Keratinocyte (primary cell): ENCODE measurements at regions not wholly inside any gene's neighbourhood (a gene's known extent, or its start where the extent isn't known, plus 50 kb on each side); places are given as distances from the start of the nearest gene placed in this dataset.
"Not testable (repeated sequence)": the region's sequence is repeated elsewhere in the genome, so short reads cannot be mapped to it uniquely, and the experiment has no call there.

Experiments used
- DNase-seq: peaks from one replicate; pipeline ENCODE4 v3.0.0-alpha.2; 2011; ENCODE audit warnings: low read depth, missing footprints, low spot score
- FAIRE-seq: peaks from 2 replicates; lab custom pipeline; 2011; peaks lifted over from hg19 to GRCh38; lab: Jason Lieb, UNC
- H2AFZ ChIP-seq: 2 replicates; pipeline ENCODE4 v1.6.0; 2012; ENCODE audit warnings: low read length, control low read depth, inconsistent platforms; ENCODE audit not compliant: control insufficient read depth
- H3K27ac ChIP-seq: 2 replicates; pipeline ENCODE4 v1.5.1; 2011; ENCODE audit warnings: low read length; ENCODE audit not compliant: control insufficient read depth, insufficient read depth
- H3K27me3 ChIP-seq: 3 replicates; pipeline ENCODE4 v1.6.0; 2011; ENCODE audit warnings: low read length; ENCODE audit not compliant: control insufficient read depth, insufficient read depth; ENCODE audit errors: extremely low read depth
- H3K36me3 ChIP-seq, 2 experiments: 2 replicates in 1 of 2; 3 replicates in 1 of 2; pipeline ENCODE4 v1.5.1; 2011; ENCODE audit warnings: low read length in 2 of 2, mild to moderate bottlenecking in 1 of 2; ENCODE audit not compliant: control insufficient read depth in 2 of 2, insufficient read depth in 2 of 2; ENCODE audit errors: extremely low read depth in 1 of 2
- H3K4me1 ChIP-seq: 3 replicates; pipeline ENCODE4 v1.5.1; 2011; ENCODE audit warnings: low read length; ENCODE audit not compliant: control insufficient read depth, insufficient read depth; ENCODE audit errors: extremely low read depth
- H3K4me2 ChIP-seq: 3 replicates; pipeline ENCODE4 v1.6.0; 2011; ENCODE audit warnings: low read depth, low read length; ENCODE audit not compliant: control insufficient read depth, insufficient read depth; ENCODE audit errors: extremely low read depth
- H3K4me3 ChIP-seq, 3 experiments: fragments of 200-600 bp in 1 of 3; sonication (generic) in 1 of 3; 2 replicates in 2 of 3; 3 replicates in 1 of 3; pipeline ENCODE4 v1.5.1; 2011 to 2016; ENCODE audit warnings: low read length in 3 of 3, mild to moderate bottlenecking in 3 of 3, control low read depth in 2 of 3, inconsistent platforms in 1 of 3, low read depth in 1 of 3, mixed read lengths in 1 of 3, mixed run types in 1 of 3, moderate library complexity in 1 of 3; ENCODE audit not compliant: control insufficient read depth in 2 of 3, insufficient read depth in 2 of 3; ENCODE audit errors: extremely low read depth in 1 of 3
- H3K79me2 ChIP-seq: 2 replicates; pipeline ENCODE4 v1.6.0; 2012; ENCODE audit warnings: low read length; ENCODE audit not compliant: control insufficient read depth, insufficient read depth
- H3K9ac ChIP-seq: 3 replicates; pipeline ENCODE4 v1.6.0; 2011; ENCODE audit warnings: low read length; ENCODE audit not compliant: control insufficient read depth, insufficient read depth; ENCODE audit errors: extremely low read depth
- H3K9me1 ChIP-seq: 3 replicates; pipeline ENCODE4 v1.6.0; 2011; ENCODE audit warnings: low read length; ENCODE audit not compliant: control insufficient read depth, insufficient read depth; ENCODE audit errors: extremely low read depth
- H3K9me3 ChIP-seq: 2 replicates; pipeline ENCODE4 v1.5.1; 2012; ENCODE audit warnings: low read depth, low read length; ENCODE audit not compliant: control insufficient read depth
- H4K20me1 ChIP-seq: 3 replicates; pipeline ENCODE4 v1.6.0; 2011; ENCODE audit warnings: low read length; ENCODE audit not compliant: control insufficient read depth, insufficient read depth; ENCODE audit errors: extremely low read depth
- CTCF ChIP-seq, 3 experiments: IDR thresholded peaks in 1 of 3; conservative IDR thresholded peaks in 1 of 3; optimal IDR thresholded peaks in 1 of 3; 2 replicates in 2 of 3; 3 replicates in 1 of 3; pipeline versions ENCODE3 to v1.5.1; 2011; ENCODE audit warnings: low read length in 3 of 3, mild to moderate bottlenecking in 3 of 3, moderate library complexity in 2 of 3, control low read depth in 1 of 3, inconsistent platforms in 1 of 3; ENCODE audit not compliant: insufficient read depth in 2 of 3; ENCODE audit errors: extremely low read depth in 1 of 3
- EZH2 ChIP-seq: IDR thresholded peaks from one replicate; pipeline ENCODE4 v1.6.1; 2012; ENCODE audit warnings: inconsistent platforms, mild to moderate bottlenecking, low read length, moderate library complexity
- dilution Hi-C: fragments of 300-500 bp; cut with MboI; formaldehyde crosslinking; loops from one replicate; pipeline ENCODE4 v1.7.0; 2020; ENCODE audit warnings: low sequenced_read_pairs; ENCODE audit not compliant: extremely low pct_ligation_motif_present

GRCh38 chr2:186425576-186425975, 60.5 kb upstream of the ZC3H15 start:
- H3K4me2 ChIP-seq: no peak overlapping the region
- H2AFZ ChIP-seq: no peak overlapping the region
- H3K4me3 ChIP-seq: no peak overlapping the region
- H3K9me1 ChIP-seq: no peaks in the 10 kb centered on the region
- H3K9ac ChIP-seq: no peak overlapping the region
- no peaks in the 10 kb centered on the region for H3K9me3 ChIP-seq
- no peak for FAIRE-seq
- no peak for DNase-seq
- TF ChIP-seq CTCF (optimal IDR thresholded peaks at IDR 0.05 in 1 of 3, IDR thresholded peaks at IDR 0.05 in 1 of 3, conservative IDR thresholded peaks at IDR 0.05 in 1 of 3; ENCODE audit: extremely low read depth in 1 of 3, insufficient read depth in 2 of 3, low read length in 3 of 3) (no peak), EZH2 (no peak)
- H3K36me3 ChIP-seq: no peaks in the 10 kb centered on the region
- H4K20me1 ChIP-seq: no peaks in the 10 kb centered on the region
- no peaks in the 10 kb centered on the region for H3K27me3 ChIP-seq
- H3K27ac ChIP-seq: no peak overlapping the region
- peaks cover 4% of the 10 kb centered on the region for H3K4me1 ChIP-seq
- dilution Hi-C loops: no loop called here
- H3K79me2 ChIP-seq: no peaks in the 10 kb centered on the region

GRCh38 chr2:186426153-186427016, 59.7 kb upstream of the ZC3H15 start:
- Histone ChIP-seq H3K9me1 (no peaks in the 10 kb centered on the region), H3K9ac (no peak overlapping the region), H3K4me3 (no peak overlapping the region), H2AFZ (no peak overlapping the region), H3K27me3 (no peaks in the 10 kb centered on the region), H4K20me1 (no peaks in the 10 kb centered on the region), H3K36me3 (no peaks in the 10 kb centered on the region), H3K4me2 (no peak overlapping the region), H3K9me3 (no peaks in the 10 kb centered on the region), H3K27ac (no peak overlapping the region), H3K79me2 (no peaks in the 10 kb centered on the region), H3K4me1 (peaks cover 4% of the 10 kb centered on the region)
- dilution Hi-C loops: no loop called here
- TF ChIP-seq CTCF (optimal IDR thresholded peaks at IDR 0.05 in 1 of 3, IDR thresholded peaks at IDR 0.05 in 1 of 3, conservative IDR thresholded peaks at IDR 0.05 in 1 of 3; ENCODE audit: extremely low read depth in 1 of 3, insufficient read depth in 2 of 3, low read length in 3 of 3): no peak
- TF ChIP-seq EZH2: no peak
- FAIRE-seq (peak; percentile 5), DNase-seq (no peak)

- dilution Hi-C loops, H3K9me1 ChIP-seq, H3K9me3 ChIP-seq, H3K36me3 ChIP-seq, H2AFZ ChIP-seq, H3K4me1 ChIP-seq, DNase-seq, H3K9ac ChIP-seq, H3K27ac ChIP-seq, FAIRE-seq, H4K20me1 ChIP-seq, H3K4me2 ChIP-seq, H3K27me3 ChIP-seq, H3K4me3 ChIP-seq, H3K79me2 ChIP-seq: not testable (repeated sequence)
Measured at GRCh38 chr2:186427017-186427350, 59.1 kb upstream of the ZC3H15 start.
